ENCODE measurements at regions not wholly inside any gene's neighbourhood (a gene's known extent, or its start where the extent isn't known, plus 50 kb on each side); places are given as distances from the start of the nearest gene placed in this dataset.

- H2AK5ac ChIP-seq (ENCODE audit: low read depth, low read length) = no peak overlapping the region
- H3K4me1 ChIP-seq (ENCODE audit: control insufficient read depth, insufficient read depth, low read length) = peaks cover 7% of the 10 kb centered on the region
- 100% methylated on average over 5 of the region's 16 CpGs; no CpG with 5 or more reads in 1 of the 2 experiments for WGBS, 2 experiments (ENCODE audit: extremely low coverage in 2 of 2, insufficient read length in 1 of 2)
- H3K18ac ChIP-seq (ENCODE audit: low read depth, low read length) = no peak overlapping the region
- H3K9me1 ChIP-seq (ENCODE audit: insufficient read depth, low read length) = peaks cover 15% of the 10 kb centered on the region
- H3K4me2 ChIP-seq (ENCODE audit: low read depth, low read length) = no peak overlapping the region
- H3K14ac ChIP-seq (replicated peaks; ENCODE audit: low read depth, low read length) = no peak overlapping the region
- H3K4me3 ChIP-seq (ENCODE audit: insufficient read depth, low read depth, low read length) = no peak overlapping the region
- in situ Hi-C loops (cut with MboI; ENCODE audit: low sequenced_read_pairs) (no loop called here), intact Hi-C loops (cut with micrococcal nuclease) (no loop called here), dilution Hi-C loops (cut with HindIII; ENCODE audit: low sequenced_read_pairs, unreplicated experiment) (no loop called here)
- no peak overlapping the region for H2BK20ac ChIP-seq (ENCODE audit: low read depth, low read length)
- no peak overlapping the region for H4K8ac ChIP-seq (ENCODE audit: low read depth in 2 of 2, low read length in 2 of 2)
- TF ChIP-seq CHD1 (IDR thresholded peaks at IDR 0.05; ENCODE audit: low read depth, low read length) (no peak), CEBPB (IDR thresholded peaks at IDR 0.05; ENCODE audit: low read depth, low read length) (0 out of 2 replicates have a peak, but pooled peaks have one; percentile 7), RFX5 (IDR thresholded peaks at IDR 0.05; ENCODE audit: low read depth, low read length) (no peak)
- TF ChIP-seq, protein P1, sequence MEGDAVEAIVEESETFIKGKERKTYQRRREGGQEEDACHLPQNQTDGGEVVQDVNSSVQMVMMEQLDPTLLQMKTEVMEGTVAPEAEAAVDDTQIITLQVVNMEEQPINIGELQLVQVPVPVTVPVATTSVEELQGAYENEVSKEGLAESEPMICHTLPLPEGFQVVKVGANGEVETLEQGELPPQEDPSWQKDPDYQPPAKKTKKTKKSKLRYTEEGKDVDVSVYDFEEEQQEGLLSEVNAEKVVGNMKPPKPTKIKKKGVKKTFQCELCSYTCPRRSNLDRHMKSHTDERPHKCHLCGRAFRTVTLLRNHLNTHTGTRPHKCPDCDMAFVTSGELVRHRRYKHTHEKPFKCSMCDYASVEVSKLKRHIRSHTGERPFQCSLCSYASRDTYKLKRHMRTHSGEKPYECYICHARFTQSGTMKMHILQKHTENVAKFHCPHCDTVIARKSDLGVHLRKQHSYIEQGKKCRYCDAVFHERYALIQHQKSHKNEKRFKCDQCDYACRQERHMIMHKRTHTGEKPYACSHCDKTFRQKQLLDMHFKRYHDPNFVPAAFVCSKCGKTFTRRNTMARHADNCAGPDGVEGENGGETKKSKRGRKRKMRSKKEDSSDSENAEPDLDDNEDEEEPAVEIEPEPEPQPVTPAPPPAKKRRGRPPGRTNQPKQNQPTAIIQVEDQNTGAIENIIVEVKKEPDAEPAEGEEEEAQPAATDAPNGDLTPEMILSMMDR (conservative IDR thresholded peaks at IDR 0.05; ENCODE audit: low read depth, low read length) = no peak
- DNase-seq (no peak), ATAC-seq (ENCODE audit: low read depth) (no peak)
- H2BK120ac ChIP-seq (ENCODE audit: low read depth, low read length) = no peak overlapping the region
- H3K27me3 ChIP-seq (ENCODE audit: control insufficient read depth, insufficient read depth, low read length) = no peaks in the 10 kb centered on the region
- H2BK5ac ChIP-seq (ENCODE audit: low read depth, low read length, poor library complexity, severe bottlenecking) = no peak overlapping the region
- H4K5ac ChIP-seq (ENCODE audit: low read depth, low read length) = no peak overlapping the region
- peaks cover 45% of the 10 kb centered on the region for H3K36me3 ChIP-seq (ENCODE audit: control insufficient read depth, insufficient read depth, low read length)
- H3K9ac ChIP-seq (ENCODE audit: low read depth, low read length) = no peak overlapping the region
- no peak overlapping the region for H2AFZ ChIP-seq (replicated peaks; ENCODE audit: low read length, poor library complexity)
- no peaks in the 10 kb centered on the region for H4K20me1 ChIP-seq (ENCODE audit: insufficient read depth, low read length)
- no peak overlapping the region for H3K23ac ChIP-seq (ENCODE audit: low read depth, low read length)
- no peak overlapping the region for H3K27ac ChIP-seq (ENCODE audit: insufficient read depth, low read length)
- H3K79me1 ChIP-seq (ENCODE audit: low read depth in 1 of 2, low read length in 2 of 2) = peaks cover 3 to 46% of the 10 kb centered on the region in 2 experiments; a peak in 3 of 4 replicates
- no TSS peak for BruUV-seq (replicated peaks)
- no peak overlapping the region for H2AK9ac ChIP-seq (replicated peaks; ENCODE audit: low read depth, low read length, poor library complexity)
- no peaks in the 10 kb centered on the region for H3K9me3 ChIP-seq (ENCODE audit: control insufficient read depth, insufficient read depth, low read length)
- H3K56ac ChIP-seq (ENCODE audit: extremely low read depth, insufficient read depth, low read length) = no peak overlapping the region
- CTCF ChIA-PET = no interaction called here
- H2BK15ac ChIP-seq (ENCODE audit: low read depth, low read length) = no peak overlapping the region
- POLR2A ChIA-PET (ENCODE audit: unreplicated experiment) = no interaction called here
- no peak overlapping the region for H3K4ac ChIP-seq (ENCODE audit: low read depth, low read length)
- H4K91ac ChIP-seq (ENCODE audit: insufficient read depth, low read depth, low read length) = no peak overlapping the region
Observed at GRCh38 chr9:745761-746380, 95.6 kb upstream of the DMRT1 start.

All from IMR-90 (cell line).